ENCODE measurements at regions not wholly inside any gene's neighbourhood (a gene's known extent, or its start where the extent isn't known, plus 50 kb on each side); places are given as distances from the start of the nearest gene placed in this dataset.
"Not testable (repeated sequence)": the region's sequence is repeated elsewhere in the genome, so short reads cannot be mapped to it uniquely, and the experiment has no call there.

DNA sequence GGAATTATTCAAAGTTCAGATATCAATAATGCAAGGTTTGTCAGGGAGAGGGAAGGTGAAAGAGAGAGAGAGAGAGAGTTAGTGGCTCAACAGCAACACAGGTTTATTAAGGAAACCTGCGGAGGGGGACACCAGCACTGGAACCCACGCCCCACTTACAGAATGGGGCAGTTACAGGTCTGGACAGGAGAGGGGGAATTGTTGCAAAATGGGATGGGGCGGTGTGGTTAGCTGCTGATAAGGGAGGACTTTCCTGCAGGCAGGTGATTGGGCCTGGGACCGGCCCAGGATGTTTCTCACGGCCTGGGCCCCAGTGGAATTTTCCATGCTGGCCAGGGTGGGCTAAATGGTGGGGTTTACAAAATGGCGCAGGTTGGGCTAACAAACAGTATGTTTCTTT, 278.2 kb upstream of the SLC16A7 start:
- ChIA-PET POLR2A (ENCODE audit: unreplicated experiment) (no interaction called here), CTCF (no interaction called here)
- Histone ChIP-seq H3F3A (ENCODE audit: insufficient read depth, low read depth) (no peaks in the 10 kb centered on the region), H4K20me1 (ENCODE audit: insufficient read depth) (no peaks in the 10 kb centered on the region), H3K4me2 (no peak overlapping the region), H3K27ac (no peak overlapping the region), H3K79me2 (ENCODE audit: low read depth) (no peaks in the 10 kb centered on the region), H3K9me3 (ENCODE audit: insufficient read depth, low read depth) (no peaks in the 10 kb centered on the region), H3K36me3 (ENCODE audit: low read depth) (no peaks in the 10 kb centered on the region), H3K9me2 (ENCODE audit: insufficient read depth) (no peaks in the 10 kb centered on the region), H3K4me3 (no peak overlapping the region), H3K27me3 (ENCODE audit: insufficient read depth, low read depth) (no peaks in the 10 kb centered on the region), H3K4me1 (replicated peaks; ENCODE audit: insufficient read depth) (no peaks in the 10 kb centered on the region), H2AFZ (no peak overlapping the region)
- no peak for DNase-seq
- no TSS peak for BruUV-seq (replicated peaks)
- TF ChIP-seq, protein P1, sequence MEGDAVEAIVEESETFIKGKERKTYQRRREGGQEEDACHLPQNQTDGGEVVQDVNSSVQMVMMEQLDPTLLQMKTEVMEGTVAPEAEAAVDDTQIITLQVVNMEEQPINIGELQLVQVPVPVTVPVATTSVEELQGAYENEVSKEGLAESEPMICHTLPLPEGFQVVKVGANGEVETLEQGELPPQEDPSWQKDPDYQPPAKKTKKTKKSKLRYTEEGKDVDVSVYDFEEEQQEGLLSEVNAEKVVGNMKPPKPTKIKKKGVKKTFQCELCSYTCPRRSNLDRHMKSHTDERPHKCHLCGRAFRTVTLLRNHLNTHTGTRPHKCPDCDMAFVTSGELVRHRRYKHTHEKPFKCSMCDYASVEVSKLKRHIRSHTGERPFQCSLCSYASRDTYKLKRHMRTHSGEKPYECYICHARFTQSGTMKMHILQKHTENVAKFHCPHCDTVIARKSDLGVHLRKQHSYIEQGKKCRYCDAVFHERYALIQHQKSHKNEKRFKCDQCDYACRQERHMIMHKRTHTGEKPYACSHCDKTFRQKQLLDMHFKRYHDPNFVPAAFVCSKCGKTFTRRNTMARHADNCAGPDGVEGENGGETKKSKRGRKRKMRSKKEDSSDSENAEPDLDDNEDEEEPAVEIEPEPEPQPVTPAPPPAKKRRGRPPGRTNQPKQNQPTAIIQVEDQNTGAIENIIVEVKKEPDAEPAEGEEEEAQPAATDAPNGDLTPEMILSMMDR (conservative IDR thresholded peaks at IDR 0.05): no peak
- TF ChIP-seq EZH2 (IDR thresholded peaks at IDR 0.05; ENCODE audit: low read depth): no peak
- intact Hi-C loops (cut with micrococcal nuclease; ENCODE audit: unreplicated experiment): no loop called here

GRCh38 chr12:59316938-59317337, 278.9 kb upstream of the SLC16A7 start:
- no peaks in the 10 kb centered on the region for H3K79me2 ChIP-seq (ENCODE audit: low read depth)
- no peaks in the 10 kb centered on the region for H3K36me3 ChIP-seq (ENCODE audit: low read depth)
- no peaks in the 10 kb centered on the region for H3K9me2 ChIP-seq (ENCODE audit: insufficient read depth)
- no peak for TF ChIP-seq EZH2 (IDR thresholded peaks at IDR 0.05; ENCODE audit: low read depth)
- TF ChIP-seq, protein P1 (conservative IDR thresholded peaks at IDR 0.05): no peak
- H3K4me2 ChIP-seq: no peak overlapping the region
- DNase-seq: no peak
- intact Hi-C loops (cut with micrococcal nuclease; ENCODE audit: unreplicated experiment): no loop called here
- H3F3A ChIP-seq (ENCODE audit: insufficient read depth, low read depth): no peaks in the 10 kb centered on the region
- H3K27ac ChIP-seq: no peak overlapping the region
- no peak overlapping the region for H3K4me3 ChIP-seq
- BruUV-seq (replicated peaks): no TSS peak
- H4K20me1 ChIP-seq (ENCODE audit: insufficient read depth): no peaks in the 10 kb centered on the region
- ChIA-PET CTCF (no interaction called here), POLR2A (ENCODE audit: unreplicated experiment) (no interaction called here)
- H3K4me1 ChIP-seq (replicated peaks; ENCODE audit: insufficient read depth): no peaks in the 10 kb centered on the region
- H3K9me3 ChIP-seq (ENCODE audit: insufficient read depth, low read depth): no peaks in the 10 kb centered on the region
- H3K27me3 ChIP-seq (ENCODE audit: insufficient read depth, low read depth): no peaks in the 10 kb centered on the region
- H2AFZ ChIP-seq: no peak overlapping the region

DNA sequence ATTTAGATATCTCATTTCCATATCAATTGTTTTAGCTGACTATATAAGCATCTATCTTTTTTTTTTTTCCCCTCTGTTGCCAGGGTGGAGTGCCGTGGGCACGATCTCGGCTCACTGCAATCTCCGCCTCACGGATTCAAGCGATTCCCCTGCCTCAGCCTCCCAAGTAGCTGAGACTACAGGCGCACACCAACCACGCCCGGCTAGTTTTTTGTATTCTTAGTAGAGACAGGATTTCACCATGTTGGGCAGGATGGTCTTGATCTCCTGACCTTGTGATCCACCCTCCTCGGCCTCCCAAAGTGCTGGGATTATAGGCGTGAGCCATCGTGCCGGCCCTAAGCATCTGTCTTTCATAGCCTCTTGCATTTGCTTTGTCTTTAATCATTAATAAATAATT, 279.5 kb upstream of the SLC16A7 start:
- H3K27me3 ChIP-seq (ENCODE audit: insufficient read depth, low read depth); H3K9me3 ChIP-seq (ENCODE audit: insufficient read depth, low read depth); DNase-seq; H3F3A ChIP-seq (ENCODE audit: insufficient read depth, low read depth); H3K4me1 ChIP-seq (replicated peaks; ENCODE audit: insufficient read depth); H2AFZ ChIP-seq; BruUV-seq (replicated peaks); H3K9me2 ChIP-seq (ENCODE audit: insufficient read depth); intact Hi-C loops (cut with micrococcal nuclease; ENCODE audit: unreplicated experiment); POLR2A ChIA-PET (ENCODE audit: unreplicated experiment); H3K4me2 ChIP-seq; CTCF ChIA-PET; H3K4me3 ChIP-seq; H3K79me2 ChIP-seq (ENCODE audit: low read depth); H4K20me1 ChIP-seq (ENCODE audit: insufficient read depth); H3K27ac ChIP-seq; H3K36me3 ChIP-seq (ENCODE audit: low read depth): not testable (repeated sequence)

DNA sequence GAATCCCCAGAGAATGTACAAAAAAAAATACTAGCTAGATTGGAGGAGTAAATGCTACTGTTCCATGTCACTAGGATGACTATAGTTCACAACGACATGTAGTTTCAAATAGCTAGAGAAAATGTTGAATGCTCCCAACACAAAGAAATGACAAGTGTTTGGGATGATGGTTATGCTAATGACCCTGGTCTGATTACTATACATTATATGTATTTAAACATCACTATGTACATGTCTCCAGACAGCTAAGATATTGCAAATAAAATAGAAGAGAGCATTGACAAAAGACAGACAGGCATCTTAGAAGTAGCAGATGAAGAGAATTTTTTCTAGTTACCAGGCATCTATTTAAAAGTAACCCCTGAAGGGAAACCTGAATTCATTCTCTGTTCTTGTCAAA, 281.6 kb upstream of the SLC16A7 start:
- intact Hi-C loops (cut with micrococcal nuclease; ENCODE audit: unreplicated experiment): no loop called here
- Histone ChIP-seq H2AFZ (no peak overlapping the region), H3K36me3 (ENCODE audit: low read depth) (no peaks in the 10 kb centered on the region), H3F3A (ENCODE audit: insufficient read depth, low read depth) (no peaks in the 10 kb centered on the region), H3K79me2 (ENCODE audit: low read depth) (no peaks in the 10 kb centered on the region), H3K4me3 (no peak overlapping the region), H3K4me2 (no peak overlapping the region), H3K27ac (no peak overlapping the region), H3K9me3 (ENCODE audit: insufficient read depth, low read depth) (no peaks in the 10 kb centered on the region), H4K20me1 (ENCODE audit: insufficient read depth) (no peaks in the 10 kb centered on the region), H3K27me3 (ENCODE audit: insufficient read depth, low read depth) (no peaks in the 10 kb centered on the region), H3K4me1 (replicated peaks; ENCODE audit: insufficient read depth) (no peaks in the 10 kb centered on the region), H3K9me2 (ENCODE audit: insufficient read depth) (no peaks in the 10 kb centered on the region)
- ChIA-PET CTCF (no interaction called here), POLR2A (ENCODE audit: unreplicated experiment) (no interaction called here)
- no peak for TF ChIP-seq EZH2 (IDR thresholded peaks at IDR 0.05; ENCODE audit: low read depth)
- TF ChIP-seq, protein P1 (conservative IDR thresholded peaks at IDR 0.05): no peak
- DNase-seq: no peak
- BruUV-seq (replicated peaks): no TSS peak
